ENCODE measurements at regions not wholly inside any gene's neighbourhood (a gene's known extent, or its start where the extent isn't known, plus 50 kb on each side); places are given as distances from the start of the nearest gene placed in this dataset.
"Not testable (repeated sequence)": the region's sequence is repeated elsewhere in the genome, so short reads cannot be mapped to it uniquely, and the experiment has no call there.

GRCh38 chr10:35933491-35933890, 291.4 kb upstream of the FZD8 start:
- Histone ChIP-seq H3K27me3 (no peaks in the 10 kb centered on the region), H3K27ac (no peak overlapping the region), H3K4me1 (no peaks in the 10 kb centered on the region), H3K4me3 (no peak overlapping the region), H3K9me3 (no peaks in the 10 kb centered on the region), H3K36me3 (no peaks in the 10 kb centered on the region)
- no peak for DNase-seq (ENCODE audit: low spot score in 2 of 2)
- TF ChIP-seq POLR2A (IDR thresholded peaks at IDR 0.05), result no peak
- TF ChIP-seq EP300 (IDR thresholded peaks at IDR 0.05), result no peak
- TF ChIP-seq CTCF (IDR thresholded peaks at IDR 0.05), result no peak
- WGBS, 2 donors, result 93 to 100% methylated on average over 1 of the region's 1 CpG

- not testable (repeated sequence) for H3K9me3 ChIP-seq; H3K4me1 ChIP-seq; H3K4me3 ChIP-seq; H3K36me3 ChIP-seq; H3K27me3 ChIP-seq; H3K27ac ChIP-seq; DNase-seq (ENCODE audit: low spot score in 2 of 2)
- WGBS, 2 donors, result 89 to 96% methylated on average over 2 of the region's 2 CpGs
Observed at GRCh38 chr10:35929962-35930361, 287.9 kb upstream of the FZD8 start.

- Histone ChIP-seq H3K27me3 (no peaks in the 10 kb centered on the region), H3K4me3 (no peak overlapping the region), H3K9me3 (no peaks in the 10 kb centered on the region), H3K4me1 (peaks cover 0 to 12% (median 5%) of the 10 kb centered on the region in 4 donors), H3K36me3 (no peaks in the 10 kb centered on the region), H3K27ac (no peak overlapping the region)
- TF ChIP-seq POLR2A (IDR thresholded peaks at IDR 0.05) (no peak), CTCF (IDR thresholded peaks at IDR 0.05) (no peak), EP300 (IDR thresholded peaks at IDR 0.05) (no peak)
- no peak for DNase-seq (ENCODE audit: low spot score in 2 of 2)
- 68 to 70% methylated on average over 6 of the region's 6 CpGs for WGBS, 2 donors
Observed at GRCh38 chr10:35928748-35929147, 286.7 kb upstream of the FZD8 start.

GRCh38 chr10:35927990-35928488, 285.9 kb upstream of the FZD8 start:
- no peaks in the 10 kb centered on the region for H3K9me3 ChIP-seq
- no peak overlapping the region for H3K27ac ChIP-seq
- WGBS, 2 donors, result 90 to 91% methylated on average over 9 of the region's 9 CpGs
- TF ChIP-seq POLR2A (IDR thresholded peaks at IDR 0.05) (no peak), CTCF (IDR thresholded peaks at IDR 0.05) (no peak), EP300 (IDR thresholded peaks at IDR 0.05) (no peak)
- DNase-seq (ENCODE audit: low spot score in 2 of 2), result no peak
- no peaks in the 10 kb centered on the region for H3K27me3 ChIP-seq
- no peak overlapping the region for H3K4me3 ChIP-seq
- H3K4me1 ChIP-seq, result peaks cover 0 to 12% (median 5%) of the 10 kb centered on the region in 4 donors
- H3K36me3 ChIP-seq, result no peaks in the 10 kb centered on the region

- H3K27me3 ChIP-seq, result no peaks in the 10 kb centered on the region
- no peak overlapping the region for H3K4me3 ChIP-seq
- no peaks in the 10 kb centered on the region for H3K9me3 ChIP-seq
- no peaks in the 10 kb centered on the region for H3K36me3 ChIP-seq
- no peak overlapping the region for H3K27ac ChIP-seq
- H3K4me1 ChIP-seq, result peaks cover 0 to 12% (median 5%) of the 10 kb centered on the region in 4 donors
- TF ChIP-seq POLR2A (IDR thresholded peaks at IDR 0.05), result no peak
- TF ChIP-seq CTCF (IDR thresholded peaks at IDR 0.05), result no peak
- TF ChIP-seq EP300 (IDR thresholded peaks at IDR 0.05), result no peak
- no peak for DNase-seq (ENCODE audit: low spot score in 2 of 2)
- 70 to 75% methylated on average over 7 of the region's 7 CpGs for WGBS, 2 donors
Observed at GRCh38 chr10:35927341-35927740, 285.2 kb upstream of the FZD8 start.

GRCh38 chr10:35926846-35927245, 284.8 kb upstream of the FZD8 start:
- DNase-seq (ENCODE audit: low spot score in 2 of 2), result no peak
- 43 to 52% methylated on average over 1 of the region's 1 CpG for WGBS, 2 donors
- Histone ChIP-seq H3K4me1 (peaks cover 0 to 12% (median 5%) of the 10 kb centered on the region in 4 donors), H3K27ac (no peak overlapping the region), H3K27me3 (no peaks in the 10 kb centered on the region), H3K4me3 (no peak overlapping the region), H3K9me3 (no peaks in the 10 kb centered on the region), H3K36me3 (no peaks in the 10 kb centered on the region)
- no peak for TF ChIP-seq EP300 (IDR thresholded peaks at IDR 0.05)
- TF ChIP-seq CTCF (IDR thresholded peaks at IDR 0.05), result no peak
- no peak for TF ChIP-seq POLR2A (IDR thresholded peaks at IDR 0.05)
